HEK293 (cell line): ENCODE measurements at regions not wholly inside any gene's neighbourhood (a gene's known extent, or its start where the extent isn't known, plus 50 kb on each side); places are given as distances from the start of the nearest gene placed in this dataset.
A peak's percentile ranks its signal among the peaks of the same experiment; 100 is the strongest.

Source experiments
- CTCF ChIA-PET: fragments of 350-600 bp; formaldehyde crosslinking; extraction: SDS; loops from one replicate; lab custom pipeline; 2021; ENCODE audit warnings: antibody characterized with exemption; lab: Yijun Ruan, JAX
- POLR2A ChIA-PET: fragments of 300-600 bp; formaldehyde crosslinking; extraction: SDS; loops from one replicate; lab custom pipeline; 2020; ENCODE audit warnings: antibody characterized with exemption, inconsistent platforms; lab: Yijun Ruan, JAX
- H3K27ac ChIP-seq: fragments of 200-500 bp; sonication (Bioruptor generic); 2 replicates; pipeline ENCODE4 v1.5.1; 2014; ENCODE audit warnings: low read depth, low read length, control low read depth, inconsistent platforms; ENCODE audit errors: extremely low read depth
- H3K36me3 ChIP-seq, 2 experiments: fragments of 200-500 bp in 1 of 2; sonication (Bioruptor generic) in 1 of 2; 1 replicate in 1 of 2; 2 replicates in 1 of 2; pipeline ENCODE4 v1.5.1; 2014 to 2017; ENCODE audit warnings: inconsistent platforms in 2 of 2, low read length in 2 of 2; ENCODE audit not compliant: control insufficient read depth in 2 of 2, insufficient read depth in 1 of 2
- H3K4me1 ChIP-seq: fragments of 200-500 bp; sonication (Bioruptor generic); 2 replicates; pipeline ENCODE4 v1.5.1; 2014; ENCODE audit warnings: mild to moderate bottlenecking, low read length, inconsistent platforms; ENCODE audit not compliant: control insufficient read depth, insufficient read depth
- H3K4me3 ChIP-seq: 2 replicates; pipeline ENCODE4 v1.5.1; 2011; ENCODE audit warnings: low read depth, mild to moderate bottlenecking, control low read depth, low read length, moderate library complexity
- H3K9me3 ChIP-seq: fragments of 200-500 bp; sonication (Bioruptor generic); 2 replicates; pipeline ENCODE4 v1.5.1; 2014; ENCODE audit warnings: low read depth, low read length, inconsistent platforms; ENCODE audit not compliant: control insufficient read depth, insufficient read depth
- AEBP2 ChIP-seq: fragments of 450-650 bp; formaldehyde crosslinking; IDR thresholded peaks from 2 replicates; pipeline ENCODE4 v1.5.1; 2016; ENCODE audit warnings: missing biosample characterization, missing genetic modification characterization, borderline replicate concordance
- FEZF1 ChIP-seq: fragments of 450-650 bp; formaldehyde crosslinking; IDR thresholded peaks from 2 replicates; pipeline ENCODE4 v1.5.1; 2016; ENCODE audit warnings: missing biosample characterization, missing genetic modification characterization
- HOXA7 ChIP-seq: sonication (generic); formaldehyde crosslinking; IDR thresholded peaks from 2 replicates; pipeline ENCODE4 v1.8.1; 2022; ENCODE audit warnings: missing genetic modification reagents, borderline replicate concordance
- KLF1 ChIP-seq: fragments of 450-650 bp; formaldehyde crosslinking; IDR thresholded peaks from 2 replicates; pipeline ENCODE4 v1.5.1; 2016; ENCODE audit warnings: missing biosample characterization, missing genetic modification characterization
- KLF17 ChIP-seq: fragments of 450-650 bp; formaldehyde crosslinking; IDR thresholded peaks from 2 replicates; pipeline ENCODE4 v1.5.1; 2016; ENCODE audit warnings: missing biosample characterization, missing genetic modification characterization
- KLF8 ChIP-seq: fragments of 450-650 bp; formaldehyde crosslinking; IDR thresholded peaks from 2 replicates; pipeline ENCODE4 v1.5.1; 2016; ENCODE audit warnings: missing biosample characterization, missing genetic modification characterization
- MZF1 ChIP-seq: fragments of 450-650 bp; formaldehyde crosslinking; IDR thresholded peaks from 2 replicates; pipeline ENCODE4 v1.5.1; 2017; ENCODE audit warnings: missing biosample characterization, missing genetic modification characterization, borderline replicate concordance
- ZBTB8A ChIP-seq: fragments of 450-650 bp; formaldehyde crosslinking; IDR thresholded peaks from 2 replicates; pipeline ENCODE4 v1.5.1; 2016; ENCODE audit warnings: missing biosample characterization, missing genetic modification characterization
- ZNF121 ChIP-seq: fragments of 450-650 bp; formaldehyde crosslinking; IDR thresholded peaks from 2 replicates; pipeline ENCODE4 v1.5.1; 2016; ENCODE audit warnings: missing biosample characterization, missing genetic modification characterization
- ZNF146 ChIP-seq: fragments of 450-650 bp; formaldehyde crosslinking; IDR thresholded peaks from 2 replicates; pipeline ENCODE4 v1.5.1; 2016; ENCODE audit warnings: missing biosample characterization, missing genetic modification characterization
- ZNF169 ChIP-seq: fragments of 450-650 bp; formaldehyde crosslinking; IDR thresholded peaks from 2 replicates; pipeline ENCODE4 v1.5.1; 2016; ENCODE audit warnings: missing biosample characterization, missing genetic modification characterization
- ZNF280D ChIP-seq: fragments of 450-650 bp; formaldehyde crosslinking; IDR thresholded peaks from 2 replicates; pipeline ENCODE4 v1.5.1; 2016; ENCODE audit warnings: missing biosample characterization, missing genetic modification characterization
- ZNF302 ChIP-seq: fragments of 450-650 bp; formaldehyde crosslinking; IDR thresholded peaks from 2 replicates; pipeline ENCODE4 v1.5.1; 2016; ENCODE audit warnings: missing biosample characterization, missing genetic modification characterization, low read depth
- ZNF391 ChIP-seq: fragments of 450-650 bp; formaldehyde crosslinking; IDR thresholded peaks from 2 replicates; pipeline ENCODE4 v1.5.1; 2016; ENCODE audit warnings: low read depth, missing biosample characterization, missing genetic modification characterization, borderline replicate concordance
- ZNF521 ChIP-seq: fragments of 450-650 bp; formaldehyde crosslinking; IDR thresholded peaks from 2 replicates; pipeline ENCODE4 v1.5.1; 2017; ENCODE audit warnings: missing biosample characterization, mild to moderate bottlenecking, missing genetic modification characterization
- ZNF560 ChIP-seq: fragments of 450-650 bp; formaldehyde crosslinking; IDR thresholded peaks from 2 replicates; pipeline ENCODE4 v1.5.1; 2017; ENCODE audit warnings: missing biosample characterization, missing genetic modification characterization, borderline replicate concordance
- ZNF585B ChIP-seq: fragments of 450-650 bp; formaldehyde crosslinking; IDR thresholded peaks from 2 replicates; pipeline ENCODE4 v1.5.1; 2016; ENCODE audit warnings: missing biosample characterization, missing genetic modification characterization
- ZNF600 ChIP-seq: fragments of 450-650 bp; formaldehyde crosslinking; IDR thresholded peaks from 2 replicates; pipeline ENCODE4 v1.5.1; 2016; ENCODE audit warnings: missing biosample characterization, missing genetic modification characterization
- ZNF623 ChIP-seq: fragments of 450-650 bp; formaldehyde crosslinking; IDR thresholded peaks from 2 replicates; pipeline ENCODE4 v1.5.1; 2016; ENCODE audit warnings: missing biosample characterization, missing genetic modification characterization
- ZNF624 ChIP-seq: fragments of 450-650 bp; formaldehyde crosslinking; IDR thresholded peaks from 2 replicates; pipeline ENCODE4 v1.5.1; 2017; ENCODE audit warnings: missing biosample characterization, missing genetic modification characterization
- ZNF629 ChIP-seq: fragments of 450-650 bp; formaldehyde crosslinking; IDR thresholded peaks from 2 replicates; pipeline ENCODE4 v1.5.1; 2017; ENCODE audit warnings: missing biosample characterization, missing genetic modification characterization
- ZNF654 ChIP-seq: fragments of 450-650 bp; formaldehyde crosslinking; IDR thresholded peaks from 2 replicates; pipeline ENCODE4 v1.5.1; 2016; ENCODE audit warnings: low read depth, missing biosample characterization, missing genetic modification characterization
- ZNF776 ChIP-seq: fragments of 450-650 bp; formaldehyde crosslinking; IDR thresholded peaks from 2 replicates; pipeline ENCODE4 v1.5.0; 2017; ENCODE audit warnings: missing biosample characterization, missing genetic modification characterization, borderline replicate concordance
- ZNF777 ChIP-seq: fragments of 450-650 bp; formaldehyde crosslinking; IDR thresholded peaks from 2 replicates; pipeline ENCODE4 v1.5.1; 2017; ENCODE audit warnings: missing biosample characterization, missing genetic modification characterization, borderline replicate concordance
- ZNF792 ChIP-seq: fragments of 450-650 bp; formaldehyde crosslinking; IDR thresholded peaks from 2 replicates; pipeline ENCODE4 v1.5.1; 2016; ENCODE audit warnings: missing biosample characterization, missing genetic modification characterization
- ZNF830 ChIP-seq: fragments of 450-650 bp; IDR thresholded peaks from 2 replicates; pipeline ENCODE4 v1.5.0; 2018; ENCODE audit warnings: missing biosample characterization, missing genetic modification characterization, low read depth, mild to moderate bottlenecking, moderate library complexity
- TF ChIP-seq, protein P1 (sequence below): fragments of 450-650 bp; formaldehyde crosslinking; IDR thresholded peaks from 2 replicates; pipeline ENCODE4 v1.5.1; 2017; ENCODE audit warnings: missing biosample characterization, missing genetic modification characterization

- TF ChIP-seq ZNF391 (tag by site-specific recombination) (no peak), FEZF1 (tag by site-specific recombination) (no peak; the same call in 1 of the 2 replicates), ZNF302 (tag by site-specific recombination) (0 out of 2 replicates have a peak, but pooled peaks have one; percentile 21), ZNF585B (tag by site-specific recombination) (no peak), KLF17 (tag by site-specific recombination) (0 out of 2 replicates have a peak, but pooled peaks have one; percentile 41), ZNF777 (tag by site-specific recombination) (no peak), ZNF600 (peak; percentile 77), ZNF169 (tag by site-specific recombination) (no peak), ZNF830 (tag by site-specific recombination) (no peak), ZNF624 (tag by site-specific recombination) (no peak), ZNF121 (tag by site-specific recombination) (no peak), ZNF623 (no peak), ZNF560 (no peak), HOXA7 (CRISPR knock-in tag) (no peak), ZNF146 (tag by site-specific recombination) (no peak), AEBP2 (tag by site-specific recombination) (no peak), MZF1 (peak; percentile 21; the same call in 1 of the 2 replicates), ZNF792 (tag by site-specific recombination) (no peak), ZNF280D (tag by site-specific recombination) (no peak), KLF1 (tag by site-specific recombination) (no peak), ZNF521 (tag by site-specific recombination) (no peak), ZNF776 (tag by site-specific recombination) (no peak)
Observed at GRCh38 chr10:15439341-15439842, 68.3 kb upstream of the FAM171A1 start (continued).

- no peaks in the 10 kb centered on the region for H3K9me3 ChIP-seq
- peaks cover 2% of the 10 kb centered on the region; the same call in 1 of the 2 replicates for H3K4me1 ChIP-seq
- POLR2A ChIA-PET = no interaction called here
- TF ChIP-seq ZBTB8A (tag by site-specific recombination) (no peak), ZNF654 (tag by site-specific recombination) (0 out of 2 replicates have a peak, but pooled peaks have one; percentile 4), ZNF629 (no peak), KLF8 (0 out of 2 replicates have a peak, but pooled peaks have one; percentile 18)
- TF ChIP-seq, protein P1, sequence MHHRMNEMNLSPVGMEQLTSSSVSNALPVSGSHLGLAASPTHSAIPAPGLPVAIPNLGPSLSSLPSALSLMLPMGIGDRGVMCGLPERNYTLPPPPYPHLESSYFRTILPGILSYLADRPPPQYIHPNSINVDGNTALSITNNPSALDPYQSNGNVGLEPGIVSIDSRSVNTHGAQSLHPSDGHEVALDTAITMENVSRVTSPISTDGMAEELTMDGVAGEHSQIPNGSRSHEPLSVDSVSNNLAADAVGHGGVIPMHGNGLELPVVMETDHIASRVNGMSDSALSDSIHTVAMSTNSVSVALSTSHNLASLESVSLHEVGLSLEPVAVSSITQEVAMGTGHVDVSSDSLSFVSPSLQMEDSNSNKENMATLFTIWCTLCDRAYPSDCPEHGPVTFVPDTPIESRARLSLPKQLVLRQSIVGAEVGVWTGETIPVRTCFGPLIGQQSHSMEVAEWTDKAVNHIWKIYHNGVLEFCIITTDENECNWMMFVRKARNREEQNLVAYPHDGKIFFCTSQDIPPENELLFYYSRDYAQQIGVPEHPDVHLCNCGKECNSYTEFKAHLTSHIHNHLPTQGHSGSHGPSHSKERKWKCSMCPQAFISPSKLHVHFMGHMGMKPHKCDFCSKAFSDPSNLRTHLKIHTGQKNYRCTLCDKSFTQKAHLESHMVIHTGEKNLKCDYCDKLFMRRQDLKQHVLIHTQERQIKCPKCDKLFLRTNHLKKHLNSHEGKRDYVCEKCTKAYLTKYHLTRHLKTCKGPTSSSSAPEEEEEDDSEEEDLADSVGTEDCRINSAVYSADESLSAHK (tag by site-specific recombination) = peak; percentile 78
- no peaks in the 10 kb centered on the region for H3K36me3 ChIP-seq
- CTCF ChIA-PET = interaction anchor here (0.6 to 3.9 kb wide), 7 partner anchors 8 to 465 kb away, joined by 3 to 21 read pairs (median 3); partner anchors contain the start of gene ITGA8
- no peak overlapping the region for H3K27ac ChIP-seq
- no peak overlapping the region for H3K4me3 ChIP-seq
Observed at GRCh38 chr10:15436696-15437095, 65.6 kb upstream of the FAM171A1 start.
